ENCODE measurements at regions not wholly inside any gene's neighbourhood (a gene's known extent, or its start where the extent isn't known, plus 50 kb on each side); places are given as distances from the start of the nearest gene placed in this dataset.

GRCh38 chr11:93906486-93906885 lies 56.1 kb upstream of the VSTM5 start:
- peaks cover 0 to 2% of the 10 kb centered on the region in 2 experiments; a peak in 1 of 4 replicates for H3K27me3 ChIP-seq (replicated peaks in 1 of 2; ENCODE audit: control insufficient read depth in 2 of 2, insufficient read depth in 2 of 2, low read length in 1 of 2)
- 47% methylated on average over 2 of the region's 2 CpGs for WGBS (ENCODE audit: insufficient coverage, insufficient replicate concordance, low lambda C conversion rate, missing lambda C conversion rate)
- H3K36me3 ChIP-seq (ENCODE audit: control insufficient read depth in 2 of 2, insufficient read depth in 2 of 2, low read length in 1 of 2) = no peaks in the 10 kb centered on the region
- no peak overlapping the region for H3K4me2 ChIP-seq (ENCODE audit: control insufficient read depth, insufficient read depth)
- DNase-seq (ENCODE audit: low read depth, low spot score) (no peak), FAIRE-seq (no peak), ATAC-seq (no peak)
- BruUV-seq (replicated peaks) = no TSS peak
- no peak overlapping the region for H3K27ac ChIP-seq (ENCODE audit: control insufficient read depth, insufficient read depth)
- no peaks in the 10 kb centered on the region for H3K79me2 ChIP-seq (ENCODE audit: control insufficient read depth, insufficient read depth, low read length)
- H3K4me1 ChIP-seq (ENCODE audit: control insufficient read depth, insufficient read depth, low read length) = no peaks in the 10 kb centered on the region
- no peak overlapping the region for H2AFZ ChIP-seq (ENCODE audit: control insufficient read depth, low read depth, low read length)
- H3K9me3 ChIP-seq (replicated peaks; ENCODE audit: control insufficient read depth, insufficient read depth, low read length) = no peaks in the 10 kb centered on the region
- no peaks in the 10 kb centered on the region for H4K20me1 ChIP-seq (ENCODE audit: control insufficient read depth, insufficient read depth)
- intact Hi-C loops (cut with micrococcal nuclease; ENCODE audit: unreplicated experiment) (no loop called here), in situ Hi-C loops (cut with MboI) (no loop called here)
- ChIA-PET POLR2A (no interaction called here), SMC1A (ENCODE audit: uncharacterized antibody, unreplicated experiment) (interaction anchor here (1.0 kb wide), 1 partner anchor 9 kb away, joined by 3 read pairs; no protein-coding TSS in a partner anchor), RAD21 (ENCODE audit: unreplicated experiment) (no interaction called here), CTCF (interaction anchor here (1.1 kb wide), 1 partner anchor 14 kb away, joined by 3 read pairs; no protein-coding TSS in a partner anchor)
- no peak overlapping the region for H3K4me3 ChIP-seq
- TF ChIP-seq NFIC (IDR thresholded peaks at IDR 0.05; ENCODE audit: low read depth, low read length) (no peak), ZNF592 (IDR thresholded peaks at IDR 0.05) (no peak), SP1 (IDR thresholded peaks at IDR 0.05; ENCODE audit: low read depth, low read length) (no peak), ZSCAN29 (IDR thresholded peaks at IDR 0.05) (no peak)
- no peak overlapping the region for H3K9ac ChIP-seq (ENCODE audit: control insufficient read depth, insufficient read depth, low read length)

- intact Hi-C loops (cut with micrococcal nuclease; ENCODE audit: unreplicated experiment) (no loop called here), in situ Hi-C loops (cut with MboI) (no loop called here)
- ChIA-PET RAD21 (ENCODE audit: unreplicated experiment) (no interaction called here), SMC1A (ENCODE audit: uncharacterized antibody, unreplicated experiment) (no interaction called here), POLR2A (no interaction called here), CTCF (no interaction called here)
- no peaks in the 10 kb centered on the region for H3K4me1 ChIP-seq (ENCODE audit: control insufficient read depth, insufficient read depth, low read length)
- H3K27ac ChIP-seq (ENCODE audit: control insufficient read depth, insufficient read depth) = no peak overlapping the region
- no peak overlapping the region for H2AFZ ChIP-seq (ENCODE audit: control insufficient read depth, low read depth, low read length)
- WGBS (ENCODE audit: insufficient coverage, insufficient replicate concordance, low lambda C conversion rate, missing lambda C conversion rate) = 5% methylated on average over 1 of the region's 1 CpG
- H3K9me3 ChIP-seq (replicated peaks; ENCODE audit: control insufficient read depth, insufficient read depth, low read length) = no peaks in the 10 kb centered on the region
- no peaks in the 10 kb centered on the region for H3K27me3 ChIP-seq (replicated peaks in 1 of 2; ENCODE audit: control insufficient read depth in 2 of 2, insufficient read depth in 2 of 2, low read length in 1 of 2)
- no peak overlapping the region for H3K9ac ChIP-seq (ENCODE audit: control insufficient read depth, insufficient read depth, low read length)
- H3K36me3 ChIP-seq (ENCODE audit: control insufficient read depth in 2 of 2, insufficient read depth in 2 of 2, low read length in 1 of 2) = no peaks in the 10 kb centered on the region
- DNase-seq (ENCODE audit: low read depth, low spot score) = no peak
- H4K20me1 ChIP-seq (ENCODE audit: control insufficient read depth, insufficient read depth) = no peaks in the 10 kb centered on the region
- no peak overlapping the region for H3K4me2 ChIP-seq (ENCODE audit: control insufficient read depth, insufficient read depth)
- H3K4me3 ChIP-seq = no peak overlapping the region
- FAIRE-seq = no peak
- no peak for ATAC-seq
- no TSS peak for BruUV-seq (replicated peaks)
- H3K79me2 ChIP-seq (ENCODE audit: control insufficient read depth, insufficient read depth, low read length) = no peaks in the 10 kb centered on the region
- TF ChIP-seq HCFC1 (IDR thresholded peaks at IDR 0.05; ENCODE audit: low read length) (no peak), PML (IDR thresholded peaks at IDR 0.05; ENCODE audit: low read length) (no peak), TCF12 (IDR thresholded peaks at IDR 0.05; ENCODE audit: low read depth, low read length) (no peak), ATF2 (IDR thresholded peaks at IDR 0.05; ENCODE audit: low read length) (no peak), BMI1 (IDR thresholded peaks at IDR 0.05; ENCODE audit: borderline replicate concordance) (no peak), E4F1 (IDR thresholded peaks at IDR 0.05; ENCODE audit: borderline replicate concordance, partially characterized antibody) (no peak), BHLHE40 (IDR thresholded peaks at IDR 0.05; ENCODE audit: borderline replicate concordance in 1 of 2, low read depth in 2 of 2, low read length in 1 of 2) (no peak)
Observed at GRCh38 chr11:93907901-93908300, 57.5 kb upstream of the VSTM5 start.

Data from GM12878 (cell line).